T-helper 1 cell (primary cell): ENCODE measurements at regions not wholly inside any gene's neighbourhood (a gene's known extent, or its start where the extent isn't known, plus 50 kb on each side); places are given as distances from the start of the nearest gene placed in this dataset.
"Not testable (repeated sequence)": the region's sequence is repeated elsewhere in the genome, so short reads cannot be mapped to it uniquely, and the experiment has no call there.

ENCODE experiments used
- DNase-seq, 5 donors: peaks; one replicate each; pipeline ENCODE4 v3.0.0-alpha.2; 2012 to 2020

DNA sequence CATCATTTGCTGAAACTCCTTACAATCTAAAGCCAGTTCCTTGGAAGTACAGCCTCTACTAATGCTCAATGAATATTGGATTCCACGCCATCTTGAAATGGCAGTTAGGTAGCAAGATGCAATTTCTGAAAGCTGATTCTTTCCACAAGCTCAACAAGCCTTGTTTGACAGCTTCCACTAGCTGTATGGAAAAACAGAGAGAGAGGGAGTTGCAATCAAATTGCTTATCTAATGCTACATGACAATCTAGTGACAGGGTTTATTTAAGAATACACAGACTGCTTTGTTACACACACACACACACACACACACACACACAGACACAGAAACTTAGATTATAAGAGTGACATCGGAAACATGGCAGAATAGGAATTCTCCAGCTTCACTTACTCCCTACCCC is 288.4 kb upstream of the DEPDC1 start:
- DNase-seq, result no peak

GRCh38 chr1:68788762-68789161 is 291.9 kb upstream of the DEPDC1 start:
- DNase-seq, result no peak

DNA sequence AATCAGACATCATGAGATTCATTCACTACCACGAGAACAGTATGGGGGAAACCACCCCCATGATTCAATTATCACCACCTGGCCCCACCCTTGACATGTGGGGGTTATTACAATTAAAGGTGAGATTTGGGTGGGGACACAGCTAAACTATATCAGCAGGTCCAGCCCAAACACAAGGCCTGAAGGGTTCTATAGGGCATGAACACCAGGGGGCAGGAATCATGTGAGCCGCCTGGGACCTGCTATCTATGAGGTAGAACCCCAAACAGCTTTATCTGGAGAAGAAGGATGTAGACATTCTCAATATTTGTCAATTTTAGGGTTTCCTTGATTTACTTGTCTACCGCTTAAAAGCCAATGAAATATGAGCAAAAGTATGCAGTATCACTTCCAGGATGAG is 294.9 kb upstream of the DEPDC1 start:
- no peak for DNase-seq

GRCh38 chr1:68795956-68796355 is 299.1 kb upstream of the DEPDC1 start:
- DNase-seq, result no peak

DNA sequence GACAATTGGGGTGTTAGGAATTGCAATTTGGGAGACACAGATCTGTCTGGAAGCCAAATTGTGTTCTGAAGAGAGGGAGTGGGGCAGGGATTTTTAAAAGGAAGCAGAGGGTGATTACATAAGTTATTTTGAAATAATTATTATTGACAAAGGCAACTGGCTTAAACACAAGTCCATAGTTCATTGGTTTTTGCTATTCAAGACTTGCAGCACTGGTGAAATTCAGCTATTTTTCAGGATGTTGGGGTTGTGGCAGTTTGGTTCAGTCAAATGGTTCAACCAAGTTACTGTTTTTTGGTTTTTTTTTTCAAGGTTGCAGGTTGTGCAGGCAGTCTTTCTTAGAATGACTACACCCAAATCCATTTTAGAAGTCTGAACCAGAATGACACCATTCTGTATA is 300.0 kb upstream of the DEPDC1 start:
- no peak for DNase-seq

DNA sequence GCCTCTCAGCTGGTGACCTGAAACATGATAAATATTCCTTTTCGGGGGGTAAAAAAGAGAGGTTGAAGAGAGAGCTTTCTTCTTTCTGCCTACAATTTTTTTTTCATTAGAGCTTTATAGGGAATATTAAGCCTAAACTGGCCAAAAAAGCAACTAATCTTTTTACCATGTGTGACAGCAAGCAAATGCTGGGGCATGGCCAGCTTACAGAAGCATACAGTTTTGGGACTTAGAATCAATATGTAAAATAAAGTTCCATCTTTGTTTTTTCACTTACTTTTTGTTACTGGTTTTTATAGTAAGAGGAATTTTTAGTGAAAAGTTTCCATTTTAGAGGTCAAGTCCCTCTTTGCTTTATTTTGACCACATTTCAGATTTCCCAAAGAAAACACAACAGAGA is 301.2 kb upstream of the DEPDC1 start:
- no peak for DNase-seq

DNA sequence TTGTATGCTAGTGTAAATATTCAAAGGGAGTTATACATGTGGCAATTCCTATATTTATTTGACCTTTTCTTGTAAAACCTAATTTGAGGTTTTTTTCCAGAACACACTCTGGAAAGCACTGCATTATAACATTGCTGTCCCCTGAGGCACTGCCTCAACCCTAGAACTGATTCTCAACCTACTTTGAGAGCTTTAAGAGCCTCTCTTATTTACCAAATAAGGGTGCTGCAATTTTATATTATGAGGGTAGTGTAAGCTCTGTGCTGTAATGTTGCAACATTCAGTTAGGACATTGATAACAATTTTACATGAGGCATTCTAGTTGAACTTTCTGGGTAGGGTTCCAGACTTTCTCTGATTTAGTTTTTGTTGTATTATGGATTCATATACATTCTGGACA is 302.2 kb upstream of the DEPDC1 start:
- no peak for DNase-seq

DNA sequence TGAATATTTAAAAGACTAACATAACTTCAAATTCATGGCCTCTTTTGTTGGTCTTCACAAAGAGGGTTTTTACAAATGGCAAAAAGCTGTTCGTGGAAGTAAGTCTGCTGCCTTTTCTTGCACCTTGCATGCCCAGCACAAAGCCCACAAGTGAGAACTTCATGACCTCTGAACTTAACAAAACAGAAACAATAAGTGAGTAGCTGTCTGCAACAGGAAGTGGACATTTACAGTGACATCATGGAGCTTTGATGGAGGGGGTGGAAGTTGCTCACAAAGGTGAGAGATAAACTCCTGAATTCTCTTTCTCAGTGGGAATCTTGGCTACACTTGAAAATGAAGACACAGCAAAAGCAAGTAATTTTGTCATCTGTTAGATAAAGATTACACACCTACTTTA is 303.3 kb upstream of the DEPDC1 start:
- no peak for DNase-seq

GRCh38 chr1:68801440-68801839 is 304.6 kb upstream of the DEPDC1 start:
- DNase-seq, result no peak

- DNase-seq, result no peak
These were observed 308.3 kb upstream of the DEPDC1 start for GRCh38 chr1:68805097-68805641.

GRCh38 chr1:68808351-68808750 is 311.5 kb upstream of the DEPDC1 start:
- DNase-seq, result no peak

GRCh38 chr1:68811806-68812205 is 314.9 kb upstream of the DEPDC1 start:
- no peak for DNase-seq

DNA sequence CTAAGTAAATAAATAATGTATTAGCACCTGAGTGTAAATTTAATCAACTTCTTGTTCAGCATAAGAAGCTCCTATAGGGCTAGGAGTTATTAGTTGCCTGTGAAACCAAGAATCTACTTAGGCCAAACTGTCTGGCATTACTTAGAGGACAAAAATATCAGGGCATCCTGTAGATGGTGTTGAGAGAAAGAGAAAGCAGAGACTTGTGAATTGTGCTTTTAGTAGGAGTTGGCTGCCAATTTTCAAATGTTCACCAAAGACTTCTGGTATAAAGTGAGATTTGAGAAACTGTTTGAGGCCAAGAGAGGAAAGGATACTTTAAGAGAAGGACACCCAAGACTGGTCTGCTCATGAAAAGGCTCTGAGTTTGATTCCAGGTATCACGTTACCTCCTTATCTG is 315.5 kb upstream of the DEPDC1 start:
- DNase-seq, result no peak

DNA sequence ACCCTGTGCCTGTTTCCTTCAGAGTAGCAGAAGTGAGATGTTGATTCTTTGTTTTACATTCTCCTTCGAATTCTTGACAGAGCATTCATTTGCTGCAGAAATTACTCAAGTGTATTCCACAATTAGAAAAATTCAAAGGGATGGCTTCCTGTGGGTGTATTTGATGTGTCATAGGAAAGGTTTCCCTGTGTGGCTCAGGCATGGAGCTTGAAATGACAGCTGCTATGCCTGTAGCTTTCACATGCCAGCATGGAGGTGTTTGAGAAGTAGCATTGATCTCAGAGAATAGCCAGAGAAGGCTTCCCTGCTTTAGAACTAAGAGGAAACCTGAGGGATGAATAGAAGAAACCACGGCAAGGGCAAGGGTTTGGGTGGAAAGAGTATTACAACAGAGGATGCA is 317.2 kb upstream of the DEPDC1 start:
- no peak for DNase-seq

DNA sequence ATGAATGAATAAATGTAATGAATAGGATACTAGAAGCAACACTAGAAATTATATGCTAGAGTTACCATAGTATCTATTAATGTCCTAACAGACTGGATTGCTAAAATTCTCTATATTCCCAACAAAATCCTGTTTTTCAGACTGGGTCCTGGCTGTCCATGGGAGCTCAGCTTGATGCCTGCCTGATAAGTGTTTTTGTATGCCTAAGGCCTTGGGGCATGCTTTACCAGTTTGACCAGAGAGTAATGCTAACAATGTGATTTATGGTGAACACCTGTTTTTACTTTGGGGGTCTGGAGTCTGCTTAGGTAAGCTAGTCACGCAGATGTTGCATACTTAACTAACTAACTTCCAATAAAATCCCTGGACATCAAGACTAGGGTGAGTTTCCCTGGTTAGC is 318.8 kb upstream of the DEPDC1 start:
- no peak for DNase-seq

- DNase-seq, result not testable (repeated sequence)
These were observed 320.8 kb upstream of the DEPDC1 start for GRCh38 chr1:68817505-68818210.

DNA sequence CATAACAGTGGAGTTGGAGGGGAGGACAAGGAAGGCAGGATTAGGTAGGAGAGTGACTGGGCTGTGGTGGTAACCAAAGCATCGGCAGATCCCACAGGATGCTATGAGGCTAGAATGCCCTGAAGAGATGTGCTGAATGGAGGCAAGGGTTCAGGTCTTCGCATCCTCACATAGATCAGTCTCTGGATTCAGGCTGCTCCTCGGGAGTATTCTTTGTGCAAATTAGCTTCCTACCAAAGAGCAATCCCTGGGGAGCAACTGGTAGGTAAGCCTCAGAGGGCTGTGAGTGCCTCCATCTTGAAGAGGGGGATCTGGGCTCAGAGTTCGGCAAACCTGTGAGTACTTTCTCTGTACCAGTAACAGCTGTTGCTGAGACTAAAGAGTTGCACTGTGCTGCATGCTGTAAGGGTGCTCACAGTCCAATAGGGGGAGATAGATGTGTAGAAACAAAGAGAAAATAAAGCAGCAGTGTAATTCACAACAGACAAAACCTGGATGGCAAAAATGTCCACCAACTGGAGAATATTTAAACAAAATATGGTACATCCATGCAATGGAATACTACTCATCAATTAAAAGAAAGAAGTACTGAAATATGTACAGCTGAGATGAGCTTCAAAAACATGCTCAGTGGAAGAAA is 322.4 kb upstream of the DEPDC1 start:
- no peak for DNase-seq

DNA sequence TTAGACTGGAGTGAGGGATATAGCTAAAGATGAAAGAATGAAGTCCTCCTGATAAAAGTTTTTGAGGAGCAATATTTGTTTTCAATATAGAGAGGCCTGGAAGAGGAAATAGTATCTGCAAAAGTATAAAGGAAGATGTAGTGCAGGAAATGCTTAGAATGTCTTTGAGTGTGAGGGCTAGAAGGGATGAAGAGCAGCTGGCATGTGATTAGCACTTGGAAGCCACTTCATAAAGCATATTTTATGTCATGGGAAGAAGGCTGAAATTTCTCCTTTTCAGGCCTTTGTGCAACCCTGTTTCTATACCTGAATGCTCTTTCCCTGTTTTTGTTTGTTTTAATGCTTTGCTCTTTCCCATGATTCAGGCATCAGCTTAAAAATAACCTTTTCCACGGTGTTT is 323.3 kb upstream of the DEPDC1 start:
- no peak for DNase-seq

- DNase-seq, result no peak
These were observed 330.0 kb upstream of the DEPDC1 start for GRCh38 chr1:68826836-68827235.

DNA sequence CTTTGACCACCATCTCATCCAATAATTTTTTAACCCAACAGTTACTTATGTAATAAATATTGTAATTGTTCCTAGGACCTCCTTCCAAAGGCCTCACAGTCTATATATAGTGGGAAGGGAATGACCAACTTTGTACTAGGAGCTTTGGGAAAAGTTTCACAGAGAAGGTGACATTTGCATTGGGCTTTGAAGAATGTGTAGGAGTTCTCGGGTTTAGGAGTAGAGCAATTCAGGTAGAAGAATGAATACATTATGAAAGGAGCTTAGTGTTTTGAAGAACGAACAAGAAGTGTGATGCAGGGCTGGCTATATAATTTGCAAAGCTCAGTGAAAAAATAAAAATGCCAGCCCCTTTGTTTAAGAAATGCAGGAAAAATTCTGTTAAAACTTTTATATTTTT is 330.4 kb upstream of the DEPDC1 start:
- DNase-seq, result no peak

DNA sequence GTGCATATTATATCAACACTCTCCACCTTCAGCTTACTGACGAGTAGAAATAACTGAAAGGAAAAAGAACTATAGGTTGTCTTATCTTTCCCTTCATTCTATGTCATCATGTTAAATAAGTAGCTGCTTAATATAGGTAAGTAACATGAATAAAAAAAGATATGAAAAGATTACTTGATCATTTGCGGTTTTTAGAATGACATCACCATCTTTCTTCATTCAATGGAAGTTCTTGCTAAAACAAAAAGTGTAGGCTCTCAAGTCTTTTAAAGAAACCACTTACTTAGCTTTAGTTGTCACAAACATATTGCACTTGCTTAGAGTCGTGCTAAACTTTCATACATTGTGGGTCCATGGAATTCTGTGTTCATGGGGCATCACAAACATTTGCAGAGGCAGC is 331.1 kb upstream of the DEPDC1 start:
- no peak for DNase-seq

DNA sequence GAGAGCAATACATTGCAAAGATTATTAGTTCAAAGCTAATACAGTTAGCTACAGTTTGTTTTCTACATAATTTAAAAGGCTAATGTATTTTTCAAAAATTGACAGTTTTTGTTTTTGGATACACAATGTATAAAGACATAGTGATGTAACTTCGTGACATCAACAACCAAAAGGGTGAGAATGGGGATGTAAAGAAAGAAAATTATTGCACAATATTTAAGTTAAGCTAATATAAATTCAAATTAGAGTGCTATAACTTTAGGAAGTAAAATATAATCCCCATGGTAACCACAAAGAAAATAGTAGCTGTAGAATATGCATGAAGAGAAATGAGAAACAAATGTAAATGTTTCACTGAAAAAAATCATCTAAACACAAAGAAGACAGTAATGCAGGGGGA is 334.4 kb upstream of the DEPDC1 start:
- no peak for DNase-seq

DNA sequence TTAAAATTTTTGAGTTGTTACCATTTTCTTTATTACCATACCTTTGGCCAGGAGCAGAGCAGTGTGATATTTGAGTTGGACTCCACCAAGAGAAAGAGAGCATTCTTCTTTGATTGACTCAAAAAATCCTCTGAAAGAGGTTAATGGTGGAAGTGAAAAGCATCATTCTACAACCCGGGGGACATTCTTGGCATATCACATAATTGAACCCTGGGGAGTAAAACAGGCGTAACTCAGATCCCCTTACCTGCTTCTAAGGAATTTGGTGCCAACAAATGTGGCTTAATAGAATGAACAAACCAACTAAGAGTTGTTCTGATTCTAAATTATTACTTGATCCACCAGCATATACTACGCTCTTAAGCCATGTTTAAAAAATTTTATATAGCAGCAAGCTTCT is 351.1 kb upstream of the DEPDC1 start:
- DNase-seq, result no peak

DNA sequence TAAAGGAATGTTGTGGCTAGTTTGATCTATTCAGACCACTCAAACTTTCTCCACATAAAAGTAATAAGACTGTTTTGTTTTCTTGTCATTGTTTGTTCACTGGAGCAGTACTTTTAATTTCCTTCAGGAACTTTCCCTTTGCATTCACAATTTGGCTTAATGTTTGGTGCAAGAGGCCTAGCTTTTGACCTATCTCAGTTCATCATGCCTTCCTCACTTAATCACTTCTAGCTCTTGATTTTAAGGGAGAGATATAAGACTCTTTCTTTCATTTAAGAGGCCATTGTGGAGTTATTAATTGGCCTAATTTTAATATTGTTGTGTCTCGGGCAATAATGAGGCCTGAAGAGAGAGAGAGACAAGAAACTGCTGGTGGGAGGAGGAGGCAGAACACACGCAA is 371.7 kb upstream of the DEPDC1 start:
- DNase-seq, result no peak

- no peak for DNase-seq
These were observed 376.3 kb upstream of the DEPDC1 start for GRCh38 chr1:68873144-68873543.
